PC-9 (cell line): ENCODE measurements at regions not wholly inside any gene's neighbourhood (a gene's known extent, or its start where the extent isn't known, plus 50 kb on each side); places are given as distances from the start of the nearest gene placed in this dataset.

Experiments
- BruUV-seq: library from RNA; stranded (reverse); fragments of 400-500 nt; replicated peaks from 2 replicates; lab custom pipeline; 2021; lab: Mats Ljungman, UMichigan
- CTCF ChIA-PET: fragments of 300-600 bp; sonication (Branson Sonifier 250); formaldehyde crosslinking; loops from one replicate; lab custom pipeline; 2022; ENCODE audit warnings: antibody characterized with exemption; lab: Charles Lee
- POLR2A ChIA-PET: fragments of 300-600 bp; sonication (Branson Sonifier 250); formaldehyde crosslinking; loops from one replicate; lab custom pipeline; 2022; ENCODE audit warnings: antibody characterized with exemption; ENCODE audit not compliant: unreplicated experiment; lab: Charles Lee
- DNase-seq, 2 experiments: peaks; one replicate each; pipeline versions ENCODE4 v3.0.0 to v3.0.0-alpha.2; 2015 to 2022; ENCODE audit warnings: mixed read lengths in 1 of 2
- H2AFZ ChIP-seq: fragments of 200-600 bp; sonication (generic); 2 replicates; pipeline ENCODE4 v1.8.1; 2017; ENCODE audit warnings: antibody characterized with exemption
- H3F3A ChIP-seq: fragments of 200-600 bp; sonication (generic); 2 replicates; pipeline ENCODE4 v1.8.1; 2017; ENCODE audit warnings: antibody characterized with exemption, mild to moderate bottlenecking, low read depth; ENCODE audit not compliant: insufficient read depth
- H3K27ac ChIP-seq: fragments of 200-600 bp; sonication (generic); 2 replicates; pipeline ENCODE4 v1.6.1; 2016; ENCODE audit warnings: mixed run types
- H3K27me3 ChIP-seq: fragments of 200-600 bp; sonication (generic); 2 replicates; pipeline ENCODE4 v1.6.1; 2016; ENCODE audit warnings: low read depth, mixed run types; ENCODE audit not compliant: insufficient read depth
- H3K36me3 ChIP-seq: fragments of 200-600 bp; sonication (generic); 2 replicates; pipeline ENCODE4 v1.6.1; 2016; ENCODE audit warnings: low read depth, mixed run types
- H3K4me1 ChIP-seq: fragments of 200-600 bp; sonication (generic); replicated peaks from 2 replicates; pipeline ENCODE4 v1.6.1; 2016; ENCODE audit warnings: mixed run types; ENCODE audit not compliant: insufficient read depth
- H3K4me2 ChIP-seq: fragments of 200-600 bp; sonication (generic); 2 replicates; pipeline ENCODE4 v1.6.1; 2017; ENCODE audit warnings: mixed run types
- H3K4me3 ChIP-seq: fragments of 200-600 bp; sonication (generic); 2 replicates; pipeline ENCODE4 v1.6.1; 2016; ENCODE audit warnings: mixed run types
- H3K79me2 ChIP-seq: fragments of 200-600 bp; sonication (generic); 2 replicates; pipeline ENCODE4 v1.6.1; 2017; ENCODE audit warnings: low read depth, mixed run types
- H3K9me2 ChIP-seq: fragments of 200-600 bp; sonication (generic); 2 replicates; pipeline ENCODE4 v1.8.1; 2017; ENCODE audit warnings: mild to moderate bottlenecking; ENCODE audit not compliant: insufficient read depth
- H3K9me3 ChIP-seq: fragments of 200-600 bp; sonication (generic); 2 replicates; pipeline ENCODE4 v1.8.1; 2016; ENCODE audit warnings: low read depth; ENCODE audit not compliant: insufficient read depth
- H4K20me1 ChIP-seq: fragments of 200-600 bp; sonication (generic); 2 replicates; pipeline ENCODE4 v1.8.1; 2017; ENCODE audit not compliant: insufficient read depth
- CTCF ChIP-seq: fragments of 200-600 bp; sonication (generic); conservative IDR thresholded peaks from 2 replicates; pipeline ENCODE4 v1.6.1; 2017; ENCODE audit warnings: mixed run types, antibody characterized with exemption, mild to moderate bottlenecking, moderate library complexity
- EZH2 ChIP-seq: fragments of 200-600 bp; sonication (generic); IDR thresholded peaks from 2 replicates; pipeline ENCODE4 v1.8.0; 2017; ENCODE audit warnings: antibody characterized with exemption, low read depth
- intact Hi-C: fragments of 100-400 bp; cut with micrococcal nuclease; formaldehyde crosslinking; loops from one replicate; pipeline ENCODE4 v1.10.0; 2022; ENCODE audit not compliant: unreplicated experiment

- no peak for DNase-seq
- TF ChIP-seq EZH2 (no peak), CTCF (no peak)
- Histone ChIP-seq H3K4me1 (no peaks in the 10 kb centered on the region), H3K9me2 (no peaks in the 10 kb centered on the region), H3K4me2 (no peak overlapping the region), H3K27ac (no peak overlapping the region), H2AFZ (no peak overlapping the region), H3K36me3 (no peaks in the 10 kb centered on the region), H3K9me3 (no peaks in the 10 kb centered on the region), H3F3A (no peaks in the 10 kb centered on the region), H3K27me3 (no peaks in the 10 kb centered on the region), H3K79me2 (no peaks in the 10 kb centered on the region), H3K4me3 (no peak overlapping the region), H4K20me1 (no peaks in the 10 kb centered on the region)
- no TSS peak for BruUV-seq
- POLR2A ChIA-PET = interaction anchor here (0.6 kb wide), 1 partner anchor 442 kb away, joined by 3 read pairs; no protein-coding TSS in a partner anchor
- intact Hi-C loops = no loop called here
- CTCF ChIA-PET = no interaction called here
These were observed 269.1 kb downstream of the RAP2B start for GRCh38 chr3:153431076-153431475.

GRCh38 chr3:153437666-153438065 lies 275.6 kb downstream of the RAP2B start:
- Histone ChIP-seq H3F3A (no peaks in the 10 kb centered on the region), H3K36me3 (no peaks in the 10 kb centered on the region), H3K4me3 (no peak overlapping the region), H3K4me1 (no peaks in the 10 kb centered on the region), H3K9me3 (no peaks in the 10 kb centered on the region), H3K27ac (no peak overlapping the region), H2AFZ (no peak overlapping the region), H3K27me3 (no peaks in the 10 kb centered on the region), H3K9me2 (no peaks in the 10 kb centered on the region), H4K20me1 (no peaks in the 10 kb centered on the region), H3K4me2 (no peak overlapping the region), H3K79me2 (no peaks in the 10 kb centered on the region)
- intact Hi-C loops = loop anchor here (2.0 kb wide), 1 partner anchor 395 kb away; no protein-coding TSS in a partner anchor
- TF ChIP-seq EZH2 (no peak), CTCF (no peak)
- DNase-seq = no peak
- no TSS peak for BruUV-seq
- POLR2A ChIA-PET = interaction anchor here (0.6 kb wide), 2 partner anchors 19 to 81 kb away, joined by 3 to 4 read pairs; no protein-coding TSS in a partner anchor
- CTCF ChIA-PET = no interaction called here

- no peaks in the 10 kb centered on the region for H3K79me2 ChIP-seq
- no peaks in the 10 kb centered on the region for H3K4me1 ChIP-seq
- intact Hi-C loops = loop anchor here (2.0 kb wide), 1 partner anchor 395 kb away; no protein-coding TSS in a partner anchor
- no TSS peak for BruUV-seq
- no peaks in the 10 kb centered on the region for H3K9me3 ChIP-seq
- no peak overlapping the region for H3K4me2 ChIP-seq
- H3K4me3 ChIP-seq = no peak overlapping the region
- TF ChIP-seq CTCF = no peak
- no peaks in the 10 kb centered on the region for H3K27me3 ChIP-seq
- ChIA-PET POLR2A (no interaction called here), CTCF (no interaction called here)
- no peak for DNase-seq
- no peaks in the 10 kb centered on the region for H3K9me2 ChIP-seq
- H2AFZ ChIP-seq = no peak overlapping the region
- H3F3A ChIP-seq = no peaks in the 10 kb centered on the region
- no peaks in the 10 kb centered on the region for H4K20me1 ChIP-seq
- no peak overlapping the region for H3K27ac ChIP-seq
- no peaks in the 10 kb centered on the region for H3K36me3 ChIP-seq
These were observed 276.2 kb downstream of the RAP2B start for GRCh38 chr3:153438271-153438670.
